ENCODE measurements at regions not wholly inside any gene's neighbourhood (a gene's known extent, or its start where the extent isn't known, plus 50 kb on each side); places are given as distances from the start of the nearest gene placed in this dataset.

DNA sequence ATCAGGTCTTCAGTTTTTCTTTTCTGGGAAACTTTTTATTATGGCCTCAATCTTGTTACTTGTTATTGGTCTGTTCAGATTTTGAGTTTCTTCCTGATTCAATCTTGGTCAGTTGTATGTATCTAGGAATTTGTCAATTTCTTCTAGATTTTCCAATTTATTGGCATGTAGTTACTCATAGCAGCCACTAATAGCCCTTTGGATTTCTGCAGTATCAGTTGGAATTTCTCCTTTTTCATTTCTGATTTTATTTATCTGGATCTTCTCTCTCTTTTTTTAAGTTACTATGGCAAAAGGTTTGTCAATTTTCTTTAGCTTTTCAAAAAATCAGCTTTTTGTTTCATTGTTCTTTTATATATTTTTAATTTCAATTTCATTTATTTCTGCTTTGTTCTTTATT is 419.6 kb upstream of the KIRREL3 start:
- DNase-seq (ENCODE audit: low read depth): no peak

DNA sequence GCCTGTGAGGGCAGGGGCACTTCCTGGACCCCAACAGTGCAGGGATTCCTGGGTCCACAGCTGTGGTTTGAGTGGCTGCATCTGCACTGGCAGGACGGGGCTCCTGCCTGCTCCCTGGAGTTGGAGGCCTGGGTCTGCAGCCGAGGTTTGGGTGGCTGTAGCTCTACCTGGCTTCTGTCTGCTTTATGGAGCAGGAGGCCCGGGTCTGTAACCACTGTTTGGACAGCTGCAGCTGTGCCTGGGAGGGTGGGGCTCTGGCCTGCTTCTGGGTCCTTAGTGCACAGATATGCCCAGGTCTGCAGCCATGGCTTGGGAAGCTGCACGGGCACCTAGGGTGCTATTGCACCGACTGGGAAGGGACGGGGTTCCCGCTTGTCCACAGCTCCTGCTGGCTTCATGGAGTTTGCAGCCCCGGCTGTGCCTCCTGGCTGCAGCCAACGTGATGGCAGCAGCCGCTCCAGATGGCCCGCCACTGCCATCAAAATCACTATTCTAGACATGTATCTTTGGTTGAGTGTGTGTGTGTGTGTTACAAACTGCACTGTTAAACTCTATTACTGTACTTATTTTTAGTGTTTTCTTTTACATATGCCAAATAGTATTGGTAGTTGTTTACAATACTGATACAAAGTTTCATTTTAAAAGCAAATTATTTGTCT is 412.3 kb upstream of the KIRREL3 start:
- no peak for DNase-seq (ENCODE audit: low read depth)

DNA sequence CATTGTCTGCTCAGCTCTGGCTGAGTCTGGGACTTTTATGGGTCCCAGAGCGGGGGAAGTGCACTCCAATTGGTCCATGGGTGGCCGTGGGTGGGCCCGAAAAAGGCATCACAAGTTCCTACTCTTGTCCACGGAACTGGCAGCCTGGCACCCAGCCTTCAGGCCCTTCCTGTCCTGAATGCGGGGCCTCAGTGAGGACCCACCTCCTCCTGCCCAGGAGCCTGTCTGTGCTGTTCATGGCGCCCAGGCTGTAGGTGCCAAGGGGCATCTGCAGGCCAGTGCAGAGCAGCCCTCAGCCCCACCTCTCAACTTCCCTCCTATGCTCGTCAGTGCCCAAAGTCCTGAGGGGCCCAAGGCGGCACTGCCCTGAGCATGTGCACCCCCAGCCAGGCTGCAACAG is 411.7 kb upstream of the KIRREL3 start:
- DNase-seq (ENCODE audit: low read depth): no peak

DNA sequence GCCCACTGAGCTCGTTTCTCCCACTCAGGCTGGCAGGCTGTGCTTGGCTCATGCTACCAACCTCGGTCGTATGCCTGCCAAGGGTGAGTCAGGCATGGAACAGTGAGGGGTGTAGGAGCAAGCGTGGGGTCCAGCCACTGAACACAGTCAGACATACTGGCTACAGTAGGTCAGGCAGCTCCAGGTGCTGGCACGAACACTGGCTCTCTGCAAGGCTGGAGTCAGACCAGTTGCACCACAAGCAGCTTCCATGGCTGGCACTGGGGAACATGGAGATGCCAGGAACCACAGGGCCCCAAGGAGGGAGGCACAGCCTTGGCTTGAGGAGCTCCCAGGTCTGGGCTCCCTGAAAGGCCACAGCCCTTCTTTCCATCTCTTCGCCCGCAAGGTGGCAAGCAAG is 410.7 kb upstream of the KIRREL3 start:
- DNase-seq (ENCODE audit: low read depth): no peak

DNA sequence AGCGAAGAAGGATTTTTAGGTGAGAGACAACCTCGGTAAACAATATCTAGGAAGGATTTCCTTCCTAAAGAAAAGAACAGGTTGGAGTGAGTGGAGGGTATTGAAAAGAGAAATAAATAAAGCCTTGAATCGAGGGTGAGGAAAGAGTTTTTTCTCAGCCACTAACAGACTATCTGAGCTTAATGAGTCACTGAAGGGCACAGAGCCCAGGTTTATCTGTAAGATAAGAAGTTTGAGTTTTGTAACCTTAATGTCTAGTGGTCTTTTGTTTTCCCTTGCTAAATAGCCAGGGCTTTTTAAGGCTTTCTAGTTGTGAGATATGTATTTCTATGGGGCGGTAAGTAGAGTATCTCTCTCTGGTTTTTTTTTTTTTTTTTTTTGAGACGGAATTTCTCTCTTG is 394.5 kb upstream of the KIRREL3 start:
- DNase-seq (ENCODE audit: low read depth): no peak

DNA sequence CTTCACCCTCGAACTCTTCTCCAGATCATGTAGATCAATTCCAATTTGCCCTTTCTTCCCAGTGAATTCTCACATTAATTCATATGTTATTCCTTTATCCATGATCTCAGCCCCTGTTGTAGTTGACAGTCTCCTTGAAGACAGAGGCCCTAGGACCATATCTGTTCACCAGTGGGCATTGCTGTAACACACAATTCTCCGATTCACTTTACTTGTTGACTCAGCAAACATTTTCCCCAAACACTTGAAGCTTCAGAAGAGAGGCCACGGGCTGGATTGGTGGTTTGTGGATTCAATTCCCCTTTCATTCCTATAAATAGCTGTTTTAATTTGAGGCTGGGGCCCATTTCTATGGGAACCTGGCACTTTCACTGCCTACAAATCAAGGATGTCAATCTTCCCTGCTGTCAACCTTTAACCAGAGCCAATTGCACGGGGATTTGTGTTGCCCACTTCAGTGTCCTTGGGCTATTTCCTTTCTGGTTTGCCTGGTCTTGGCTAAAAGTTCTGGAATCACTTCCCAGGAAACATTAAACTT is 393.0 kb upstream of the KIRREL3 start:
- no peak for DNase-seq (ENCODE audit: low read depth)

DNA sequence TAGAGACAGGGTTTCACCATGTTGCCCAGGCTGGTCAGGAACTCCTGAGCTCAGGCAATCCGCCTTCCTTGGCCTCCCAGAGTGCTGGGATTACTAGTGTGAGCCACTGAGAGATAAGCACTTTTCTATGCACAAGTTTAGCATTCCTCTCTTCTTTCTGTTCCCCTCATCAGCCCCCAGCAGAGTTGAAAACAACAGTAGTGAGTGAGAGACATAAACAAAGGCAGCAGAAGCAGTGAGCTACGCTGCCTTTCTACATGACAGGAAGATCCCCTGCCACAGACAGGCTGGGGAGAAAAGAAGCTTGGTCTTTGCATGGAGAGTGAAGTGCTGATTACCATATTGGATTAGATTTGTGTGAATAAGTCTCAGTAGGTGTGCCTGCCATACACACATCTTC is 392.0 kb upstream of the KIRREL3 start:
- no peak for DNase-seq (ENCODE audit: low read depth)

DNA sequence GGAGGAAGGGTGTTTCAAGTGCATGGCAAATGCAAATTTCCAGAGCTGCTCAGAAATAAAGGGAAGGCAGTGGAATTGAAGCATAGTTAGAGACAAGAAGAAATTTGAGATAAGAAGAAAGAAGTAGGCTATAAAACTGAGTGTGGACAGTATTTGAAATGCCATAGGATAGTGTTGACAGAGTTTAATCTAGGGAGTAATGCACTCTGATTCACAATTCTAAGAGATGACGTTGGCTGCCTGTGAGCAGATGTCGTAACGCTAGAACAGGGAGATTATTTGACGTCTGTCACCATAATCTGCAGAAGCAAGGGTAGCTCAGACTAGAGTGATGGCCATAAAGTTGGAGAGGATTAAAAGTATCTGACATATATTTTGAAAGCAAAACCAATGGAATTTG is 389.9 kb upstream of the KIRREL3 start:
- no peak for DNase-seq (ENCODE audit: low read depth)

DNA sequence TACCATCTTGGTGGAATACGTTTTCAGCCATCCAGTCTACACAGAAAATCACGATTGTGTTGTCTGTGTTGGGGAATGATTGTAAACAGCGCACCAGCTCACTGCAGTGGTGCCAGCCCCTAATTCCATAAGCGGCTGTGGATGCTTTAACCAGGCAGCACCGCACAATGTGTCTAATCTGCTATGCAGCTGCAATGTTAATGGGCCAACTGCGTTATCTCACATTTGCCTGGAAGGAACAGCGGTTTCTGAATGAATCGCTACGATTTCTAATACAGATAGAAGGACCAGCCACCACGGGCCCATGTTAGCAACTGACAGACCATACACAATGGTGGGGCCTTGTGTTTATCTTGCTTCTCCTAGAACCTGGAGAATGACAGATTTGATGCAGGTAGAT is 384.5 kb upstream of the KIRREL3 start:
- no peak for DNase-seq (ENCODE audit: low read depth)

DNA sequence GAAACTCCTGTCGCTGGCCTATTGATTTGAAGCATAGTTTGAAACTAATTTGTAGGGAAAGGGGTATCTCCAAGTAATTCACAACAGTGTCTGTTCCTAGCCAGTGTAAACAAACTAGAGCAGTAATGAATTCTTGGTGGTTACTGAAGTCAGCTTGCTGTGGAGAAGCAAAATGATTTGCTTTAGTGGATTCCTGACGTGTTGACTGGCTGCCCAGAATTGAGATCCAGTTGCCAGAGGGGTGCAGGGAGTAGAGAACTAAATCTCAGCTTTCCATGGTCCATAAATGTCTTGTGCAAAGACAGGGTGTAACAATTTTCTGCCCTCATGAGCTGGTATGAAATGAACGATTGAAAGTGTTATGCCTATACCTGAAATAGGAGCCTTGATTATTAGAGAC is 382.5 kb upstream of the KIRREL3 start:
- no peak for DNase-seq (ENCODE audit: low read depth)

DNA sequence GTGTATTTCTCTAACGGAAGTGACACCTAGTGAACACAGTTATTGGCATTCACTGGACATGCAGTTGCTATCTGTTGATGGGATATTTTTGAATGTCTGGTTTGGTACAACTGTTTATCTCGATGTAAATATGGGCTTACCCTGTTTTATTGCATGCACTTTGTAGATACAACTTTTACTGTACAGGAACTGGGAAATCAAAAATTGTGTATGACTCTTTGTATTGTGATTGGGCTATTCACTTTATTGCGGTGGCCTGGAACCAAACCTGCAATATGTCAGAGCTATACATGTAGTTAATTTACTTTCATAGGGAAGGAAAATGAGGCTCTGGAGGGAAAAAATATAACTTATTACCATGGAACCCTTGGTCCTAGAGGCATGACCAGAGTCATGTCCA is 380.7 kb upstream of the KIRREL3 start:
- no peak for DNase-seq (ENCODE audit: low read depth)

DNA sequence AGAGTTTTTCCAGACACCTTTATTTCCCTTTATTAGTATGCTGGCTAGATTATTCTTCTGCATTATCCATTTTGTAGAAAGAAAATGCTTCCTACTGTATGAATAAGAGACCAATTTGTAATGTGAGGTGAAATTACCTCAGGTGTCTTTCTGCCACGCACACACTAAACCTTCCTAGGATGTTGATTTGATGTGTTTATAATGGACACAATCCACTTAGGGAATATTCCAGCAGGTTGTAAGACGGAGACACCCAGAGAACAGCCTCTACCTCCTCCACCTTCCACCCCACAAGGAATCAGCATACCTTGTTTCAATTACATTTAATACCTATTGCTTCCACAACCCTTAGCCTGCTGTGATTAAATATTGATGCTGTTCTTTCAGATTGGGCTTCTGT is 379.1 kb upstream of the KIRREL3 start:
- no peak for DNase-seq (ENCODE audit: low read depth)

DNA sequence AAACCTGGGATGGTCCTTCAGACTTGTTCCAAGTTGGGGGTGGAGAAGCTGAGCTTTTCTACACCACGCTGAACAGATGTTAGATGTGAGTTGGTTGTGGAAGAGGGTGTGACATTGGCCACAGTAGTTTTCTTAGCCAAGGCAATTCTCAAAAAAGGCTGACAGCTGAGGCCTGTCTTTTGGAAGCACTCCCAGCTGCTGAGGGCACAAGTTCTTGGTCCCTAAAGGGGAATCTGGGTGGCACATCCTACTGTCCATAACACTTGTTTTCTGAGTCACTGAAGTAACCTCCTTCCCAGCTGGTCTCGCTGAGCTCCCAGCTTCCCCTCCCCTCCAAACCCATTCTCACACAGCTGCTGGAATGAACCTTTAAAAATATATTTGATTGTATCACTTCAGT is 375.7 kb upstream of the KIRREL3 start:
- DNase-seq (ENCODE audit: low read depth): no peak

DNA sequence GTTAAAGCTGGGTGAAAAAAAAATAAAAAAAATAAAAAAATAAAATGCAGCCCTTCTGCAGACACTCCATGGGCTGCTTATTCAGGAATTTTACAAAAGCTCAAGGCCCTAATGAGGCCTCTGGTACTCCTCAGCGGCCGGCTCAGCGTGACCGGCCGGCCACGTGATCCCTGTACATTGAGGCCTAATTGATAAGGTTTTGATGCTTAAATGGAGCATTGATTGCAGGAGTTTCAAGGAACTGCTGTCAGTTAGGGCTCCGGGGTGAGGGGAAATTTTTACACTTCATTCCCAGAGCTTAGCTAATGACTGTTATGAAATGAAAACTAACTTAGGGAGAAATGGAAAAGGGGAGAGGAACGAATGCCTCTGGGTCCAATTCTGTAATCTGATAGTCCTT is 368.8 kb upstream of the KIRREL3 start:
- DNase-seq (ENCODE audit: low read depth): no peak

DNA sequence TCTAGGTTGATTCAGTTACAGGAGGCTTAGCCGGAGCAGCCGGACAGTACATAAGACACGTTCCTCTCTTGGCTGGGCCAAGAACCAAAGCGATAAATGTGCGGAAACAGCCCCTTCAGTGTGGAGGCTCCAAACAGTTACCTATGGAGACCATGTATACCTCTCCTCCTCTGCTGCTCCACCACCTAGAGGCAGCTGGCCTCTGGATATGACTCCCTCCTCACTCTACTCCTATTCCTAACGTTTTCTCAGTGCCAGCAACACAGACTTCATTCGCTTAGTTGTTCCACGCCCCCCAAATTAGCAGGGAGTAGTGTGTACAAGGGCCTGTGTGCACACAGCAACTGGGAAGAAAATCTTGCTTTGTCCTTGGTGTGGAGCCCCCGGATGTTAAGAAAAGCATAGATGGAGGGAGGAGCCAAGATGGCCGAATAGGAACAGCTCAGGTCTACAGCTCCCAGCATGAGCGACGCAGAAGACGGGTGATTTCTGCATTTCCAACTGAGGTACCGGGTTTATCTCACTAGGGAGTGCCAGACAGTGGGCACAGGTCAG is 362.3 kb upstream of the KIRREL3 start:
- no peak for DNase-seq (ENCODE audit: low read depth)

DNA sequence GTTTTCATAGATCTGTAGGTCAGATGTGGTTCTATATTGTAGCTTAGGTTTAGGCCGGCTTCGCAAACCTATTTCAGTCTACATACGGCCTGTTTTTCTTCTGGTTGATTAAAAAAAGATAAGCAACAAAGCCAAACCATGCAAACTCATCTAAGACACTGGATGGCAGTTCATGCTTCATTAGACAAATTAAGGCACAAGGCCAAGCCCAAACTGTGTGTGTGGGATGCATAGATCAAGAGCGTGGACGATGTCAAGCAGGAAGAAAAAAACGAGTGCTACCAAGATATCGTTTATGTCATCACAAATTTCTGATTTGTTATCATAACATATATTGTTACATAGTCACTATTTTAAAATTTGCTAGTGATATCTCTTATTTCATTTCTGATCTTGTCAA is 357.6 kb upstream of the KIRREL3 start:
- no peak for DNase-seq (ENCODE audit: low read depth)

DNA sequence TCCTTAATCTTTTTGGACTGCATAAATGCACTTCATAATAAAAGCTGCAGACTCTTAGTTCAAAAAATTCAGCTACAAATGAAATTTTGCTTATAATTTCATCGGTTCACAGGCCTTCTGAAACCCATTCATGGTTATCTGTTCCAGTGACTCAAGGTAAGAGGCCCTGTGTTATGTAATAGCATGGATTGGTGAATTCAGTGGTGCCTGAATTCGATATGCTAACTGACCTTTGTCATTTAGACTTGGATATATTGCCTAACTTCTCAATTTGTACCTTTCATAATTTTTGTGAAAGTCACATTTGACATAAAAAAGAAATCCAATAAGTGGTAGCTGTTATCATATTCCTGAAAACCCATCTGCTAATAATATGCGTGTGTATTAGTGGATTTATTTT is 349.9 kb upstream of the KIRREL3 start:
- DNase-seq (ENCODE audit: low read depth): no peak

DNA sequence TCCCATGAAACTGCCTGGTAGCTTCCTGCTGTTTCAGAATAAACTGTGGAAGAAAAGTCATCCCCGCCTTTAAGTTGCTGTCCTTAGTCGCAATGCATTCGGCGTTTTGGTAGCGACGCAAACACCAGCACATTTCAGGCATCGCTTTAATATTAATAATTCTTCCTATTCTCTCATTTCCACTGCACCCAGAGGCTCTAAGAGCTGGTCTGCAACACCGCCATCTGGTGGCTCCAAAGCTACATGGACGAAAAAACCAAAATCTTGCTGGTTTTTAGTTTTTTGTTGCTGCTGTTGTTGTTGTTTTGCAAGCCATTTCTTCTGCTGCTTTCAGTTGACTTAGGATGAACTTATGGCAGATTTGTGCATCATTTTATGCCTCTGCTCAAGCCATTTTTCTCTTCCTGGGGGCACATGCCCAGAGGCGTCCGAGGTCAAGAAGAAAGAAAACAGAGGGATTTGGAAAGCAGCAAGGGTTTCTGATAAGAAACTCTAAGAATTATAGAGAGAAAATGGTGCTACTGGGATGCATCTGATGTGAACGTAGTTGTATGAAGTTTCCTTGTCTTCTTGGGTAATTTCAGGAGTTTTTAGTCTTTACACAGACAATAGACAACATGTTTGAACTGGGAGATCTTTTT is 345.4 kb upstream of the KIRREL3 start:
- DNase-seq (ENCODE audit: low read depth): no peak

DNA sequence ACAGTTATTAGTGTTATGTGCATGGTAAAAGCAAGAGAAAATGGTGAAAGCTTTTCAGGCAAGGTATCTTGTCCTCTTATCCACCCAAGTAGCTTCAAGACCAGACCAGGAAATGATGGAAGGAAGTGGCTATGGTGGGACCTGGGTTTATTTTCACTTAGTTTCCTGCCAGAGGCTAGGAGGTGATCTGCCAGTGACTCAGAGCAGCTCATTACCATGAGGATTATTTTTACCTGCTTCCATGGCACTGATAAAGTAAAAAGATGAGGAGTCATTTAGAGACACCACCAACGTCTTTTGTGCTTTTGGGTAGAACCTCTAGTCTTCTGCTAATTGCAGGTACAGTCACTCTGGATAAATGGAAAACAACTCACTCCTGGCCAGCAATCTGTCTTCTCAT is 339.9 kb upstream of the KIRREL3 start:
- no peak for DNase-seq (ENCODE audit: low read depth)

DNA sequence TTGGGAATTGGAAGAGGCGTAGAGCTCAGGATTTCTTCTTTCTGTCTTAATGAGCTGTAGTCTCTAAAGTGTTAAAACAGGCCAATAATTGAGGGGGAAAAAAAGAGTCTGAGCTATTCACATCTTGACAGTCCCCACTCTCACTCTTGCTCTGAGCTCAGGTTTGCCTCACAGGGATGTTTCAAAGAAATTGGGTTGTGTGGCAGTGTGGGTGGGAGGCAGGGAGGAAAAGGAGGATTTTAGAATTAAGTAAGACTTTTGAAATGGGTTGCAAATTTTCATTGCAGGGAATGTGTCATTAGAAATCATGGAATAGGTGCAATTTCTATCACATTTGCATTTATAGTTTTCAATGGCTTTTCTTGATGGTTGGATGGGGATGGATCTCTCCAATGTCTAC is 338.8 kb upstream of the KIRREL3 start:
- no peak for DNase-seq (ENCODE audit: low read depth)

DNA sequence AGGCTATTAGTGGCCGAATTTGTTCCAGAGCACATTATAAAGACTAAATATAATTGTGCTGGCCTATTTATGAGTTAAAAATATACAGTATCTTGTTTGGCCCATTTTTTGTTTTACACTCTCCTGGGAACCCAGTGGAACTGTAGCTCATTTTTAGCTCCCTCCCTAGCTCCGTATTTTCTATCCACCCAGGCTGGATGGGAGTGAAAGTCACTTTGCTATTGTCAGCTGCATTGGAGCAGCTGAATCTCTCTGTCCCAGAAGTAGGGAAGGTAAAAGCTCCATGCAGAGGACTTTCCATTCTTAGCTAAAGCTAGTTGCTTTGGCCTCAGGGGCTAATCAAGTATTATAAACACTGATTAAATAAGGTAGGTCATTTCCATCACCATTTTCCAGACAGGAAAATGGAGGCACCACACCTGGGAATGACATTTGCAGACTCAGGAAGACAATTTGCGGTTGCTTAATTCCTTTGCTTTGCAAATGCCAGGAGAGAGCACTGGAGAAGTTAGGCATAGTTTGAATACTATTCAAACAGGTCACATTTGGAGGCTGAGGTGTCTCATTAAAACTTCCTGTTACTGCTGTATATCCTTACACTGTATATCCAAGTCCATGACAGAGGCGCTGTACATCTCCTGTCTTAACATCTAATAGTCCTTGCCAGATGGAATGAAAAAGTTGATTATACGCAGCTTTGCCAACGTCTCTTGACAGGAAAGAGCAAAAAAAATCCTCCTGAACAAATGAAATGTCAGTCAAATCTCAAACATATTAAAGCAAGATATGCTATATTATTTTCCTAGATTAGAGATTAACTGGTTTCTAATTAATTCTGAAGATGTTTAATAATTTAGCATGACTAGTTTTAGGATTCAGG is 338.1 kb upstream of the KIRREL3 start:
- no peak for DNase-seq (ENCODE audit: low read depth)

DNA sequence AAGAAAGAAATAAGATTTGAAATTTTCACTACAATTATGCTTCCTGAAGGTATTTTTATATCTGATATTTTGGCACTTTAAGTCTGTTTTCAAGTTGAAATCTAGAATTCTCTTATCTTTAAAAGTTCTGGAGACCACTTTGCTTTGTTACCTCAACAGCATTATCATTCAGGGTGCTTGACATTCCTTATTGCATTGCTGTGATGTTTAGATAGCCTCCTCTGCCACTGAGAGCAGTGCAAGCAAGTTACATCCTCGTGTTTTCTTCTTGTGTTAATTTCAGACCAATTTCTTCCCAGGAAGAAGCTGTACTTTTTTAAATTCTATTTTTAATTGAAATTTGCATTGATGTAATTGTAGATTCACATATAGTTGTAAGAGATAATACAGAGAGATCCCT is 333.9 kb upstream of the KIRREL3 start:
- no peak for DNase-seq (ENCODE audit: low read depth)

DNA sequence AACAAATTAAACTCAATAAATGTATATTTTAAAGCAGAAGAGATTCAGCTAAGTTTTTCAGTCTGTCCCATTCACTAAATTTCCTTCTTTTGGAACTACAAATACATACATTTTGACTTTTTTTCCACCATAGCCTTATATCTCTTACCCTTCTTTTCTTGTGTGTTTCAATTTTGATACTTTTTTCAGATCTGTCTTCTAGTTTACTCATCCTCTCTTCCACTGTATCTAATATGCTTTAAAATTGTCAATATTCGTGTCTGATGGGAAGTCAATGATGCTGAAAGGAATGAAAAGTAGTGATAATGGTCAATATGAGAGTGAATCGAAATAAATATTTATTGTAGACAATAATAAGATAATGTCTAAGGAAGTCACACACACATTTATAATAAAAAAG is 332.3 kb upstream of the KIRREL3 start:
- no peak for DNase-seq (ENCODE audit: low read depth)

Data from T-helper 22 cell (primary cell).